Keratinocyte (primary cell): ENCODE measurements at regions not wholly inside any gene's neighbourhood (a gene's known extent, or its start where the extent isn't known, plus 50 kb on each side); places are given as distances from the start of the nearest gene placed in this dataset.

ENCODE experiments used
- EZH2 ChIP-seq: IDR thresholded peaks from one replicate; pipeline ENCODE4 v1.6.1; 2012; ENCODE audit warnings: inconsistent platforms, mild to moderate bottlenecking, low read length, moderate library complexity
- TF ChIP-seq, protein P1 (sequence below), 3 experiments: IDR thresholded peaks in 1 of 3; conservative IDR thresholded peaks in 1 of 3; optimal IDR thresholded peaks in 1 of 3; 2 replicates in 2 of 3; 3 replicates in 1 of 3; pipeline versions ENCODE3 to v1.5.1; 2011; ENCODE audit warnings: low read length in 3 of 3, mild to moderate bottlenecking in 3 of 3, moderate library complexity in 2 of 3, control low read depth in 1 of 3, inconsistent platforms in 1 of 3; ENCODE audit not compliant: insufficient read depth in 2 of 3; ENCODE audit errors: extremely low read depth in 1 of 3

DNA sequence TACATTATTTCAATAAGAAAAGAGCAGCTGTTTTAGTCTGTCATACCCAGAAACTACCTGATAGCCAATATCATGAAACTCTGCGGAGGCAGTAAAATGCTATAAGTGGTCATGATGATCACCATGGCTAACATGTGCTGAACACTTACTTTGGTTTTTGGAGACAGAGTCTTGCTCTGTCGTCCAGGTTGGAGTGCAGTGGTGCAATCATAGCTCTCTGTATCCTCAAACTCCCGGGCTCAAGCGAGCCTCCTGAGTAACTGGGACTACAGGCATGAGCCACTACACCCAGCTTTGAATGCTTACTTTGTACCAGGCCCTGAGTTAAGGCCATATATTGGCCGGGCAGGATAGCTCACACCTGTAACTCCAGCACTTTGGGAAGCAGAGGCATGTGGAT lies 101.2 kb upstream of the DHX40 start:
- no peak for TF ChIP-seq EZH2
- TF ChIP-seq, protein P1, sequence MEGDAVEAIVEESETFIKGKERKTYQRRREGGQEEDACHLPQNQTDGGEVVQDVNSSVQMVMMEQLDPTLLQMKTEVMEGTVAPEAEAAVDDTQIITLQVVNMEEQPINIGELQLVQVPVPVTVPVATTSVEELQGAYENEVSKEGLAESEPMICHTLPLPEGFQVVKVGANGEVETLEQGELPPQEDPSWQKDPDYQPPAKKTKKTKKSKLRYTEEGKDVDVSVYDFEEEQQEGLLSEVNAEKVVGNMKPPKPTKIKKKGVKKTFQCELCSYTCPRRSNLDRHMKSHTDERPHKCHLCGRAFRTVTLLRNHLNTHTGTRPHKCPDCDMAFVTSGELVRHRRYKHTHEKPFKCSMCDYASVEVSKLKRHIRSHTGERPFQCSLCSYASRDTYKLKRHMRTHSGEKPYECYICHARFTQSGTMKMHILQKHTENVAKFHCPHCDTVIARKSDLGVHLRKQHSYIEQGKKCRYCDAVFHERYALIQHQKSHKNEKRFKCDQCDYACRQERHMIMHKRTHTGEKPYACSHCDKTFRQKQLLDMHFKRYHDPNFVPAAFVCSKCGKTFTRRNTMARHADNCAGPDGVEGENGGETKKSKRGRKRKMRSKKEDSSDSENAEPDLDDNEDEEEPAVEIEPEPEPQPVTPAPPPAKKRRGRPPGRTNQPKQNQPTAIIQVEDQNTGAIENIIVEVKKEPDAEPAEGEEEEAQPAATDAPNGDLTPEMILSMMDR (optimal IDR thresholded peaks at IDR 0.05 in 1 of 3, IDR thresholded peaks at IDR 0.05 in 1 of 3, conservative IDR thresholded peaks at IDR 0.05 in 1 of 3; ENCODE audit: extremely low read depth in 1 of 3, insufficient read depth in 2 of 3, low read length in 3 of 3): no peak
